ENCODE measurements at regions not wholly inside any gene's neighbourhood (a gene's known extent, or its start where the extent isn't known, plus 50 kb on each side); places are given as distances from the start of the nearest gene placed in this dataset.

GRCh38 chr3:171956181-171956683 lies 83.1 kb upstream of the FNDC3B start:
- no peak for DNase-seq (ENCODE audit: low spot score)

- DNase-seq (ENCODE audit: low spot score), result no peak
These were observed 82.7 kb upstream of the FNDC3B start for GRCh38 chr3:171956705-171957104.

DNA sequence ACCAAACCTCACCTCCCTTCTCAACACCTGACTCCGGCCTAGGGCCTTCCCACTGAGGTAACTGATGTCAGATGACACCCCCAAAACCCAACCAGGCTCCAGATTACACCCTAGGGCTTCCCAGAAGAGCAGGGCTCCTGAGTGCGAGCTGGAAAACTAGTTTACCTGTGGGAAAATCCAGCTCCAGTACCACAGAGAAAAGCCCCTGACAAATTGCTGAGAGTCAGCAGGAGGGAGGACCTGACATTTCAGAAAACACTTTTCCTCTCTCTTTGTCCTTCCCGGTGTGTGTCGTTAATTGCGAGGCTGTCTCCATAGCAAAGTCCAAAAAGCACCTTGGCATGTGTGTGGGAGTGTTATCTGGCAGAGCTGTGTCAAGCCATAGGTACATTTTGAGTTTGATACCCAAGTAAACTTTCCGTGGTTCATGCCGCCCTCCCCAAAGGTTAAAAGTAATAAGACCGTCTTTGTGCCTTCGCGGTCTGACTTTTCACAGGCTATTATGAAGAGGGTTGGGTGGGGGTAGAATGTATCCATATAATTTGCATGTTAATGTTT lies 79.8 kb upstream of the FNDC3B start:
- no peak for DNase-seq (ENCODE audit: low spot score)

DNA sequence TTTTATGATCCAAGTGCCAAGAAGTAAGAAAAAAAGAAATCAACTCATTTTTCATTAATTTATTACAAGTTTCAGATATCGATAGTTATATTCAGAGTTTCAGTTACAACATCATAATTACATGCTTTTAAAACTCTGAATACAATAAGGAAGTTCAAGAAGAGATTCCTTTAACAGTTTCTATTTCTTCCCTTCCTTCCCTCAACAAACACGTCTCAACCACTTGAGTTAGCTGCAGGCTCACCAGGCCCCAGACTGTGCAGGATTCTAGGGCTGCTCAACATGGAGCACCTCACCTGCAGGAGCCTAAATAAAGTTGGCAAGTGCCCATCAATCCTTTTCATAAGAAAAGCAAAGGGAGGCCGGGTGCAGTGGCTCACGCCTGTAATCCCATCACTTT lies 79.2 kb upstream of the FNDC3B start:
- no peak for DNase-seq (ENCODE audit: low spot score)

DNA sequence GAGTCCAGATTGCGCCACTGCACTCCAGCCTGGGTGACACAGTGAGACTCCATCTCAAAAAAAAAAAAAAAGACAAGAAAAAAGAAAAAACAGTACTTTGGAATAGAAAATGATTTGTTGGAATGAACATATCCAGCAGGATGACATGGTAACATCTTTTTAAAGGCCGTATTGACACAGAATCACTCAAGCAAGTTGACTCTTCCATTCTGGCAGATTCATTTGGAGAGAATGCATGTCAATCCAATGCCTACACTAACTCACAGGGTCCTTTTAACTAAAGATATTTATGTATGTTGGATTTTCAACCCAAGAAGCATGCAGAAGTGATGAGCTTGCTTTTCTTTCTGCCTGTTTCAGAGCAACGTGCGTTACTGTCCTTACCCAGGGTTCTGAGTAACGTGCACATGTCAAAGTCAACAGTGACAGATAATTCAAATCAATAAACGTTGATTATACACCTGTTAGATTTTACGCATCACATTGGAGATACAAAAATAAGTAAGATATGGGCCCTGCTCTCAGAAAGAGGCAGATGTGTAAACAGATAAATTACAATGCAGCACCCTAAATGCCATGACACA lies 77.1 kb upstream of the FNDC3B start:
- no peak for DNase-seq (ENCODE audit: low spot score)

DNA sequence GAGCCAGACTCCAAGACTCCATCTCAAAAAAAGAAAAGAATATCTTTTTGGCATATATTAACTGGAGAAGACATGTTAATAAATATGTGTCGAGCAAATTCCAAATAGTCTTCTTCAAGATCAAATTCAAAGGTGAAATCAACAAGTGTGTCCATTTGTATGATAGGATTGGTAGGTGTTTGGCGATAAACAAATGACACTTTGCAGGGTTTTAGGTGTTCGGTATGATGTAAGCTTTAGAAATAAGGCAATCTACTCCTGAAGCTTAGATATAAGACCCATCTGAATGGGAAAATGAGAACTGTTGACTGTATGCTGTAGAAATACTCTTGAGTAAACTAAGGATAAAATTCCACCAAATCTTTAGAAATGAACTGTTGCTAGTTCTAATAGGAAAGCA lies 75.8 kb upstream of the FNDC3B start:
- no peak for DNase-seq (ENCODE audit: low spot score)

GRCh38 chr3:171965067-171965712 lies 74.2 kb upstream of the FNDC3B start:
- DNase-seq (ENCODE audit: low spot score), result no peak

GRCh38 chr3:171966533-171967136 lies 72.7 kb upstream of the FNDC3B start:
- no peak for DNase-seq (ENCODE audit: low spot score)

DNA sequence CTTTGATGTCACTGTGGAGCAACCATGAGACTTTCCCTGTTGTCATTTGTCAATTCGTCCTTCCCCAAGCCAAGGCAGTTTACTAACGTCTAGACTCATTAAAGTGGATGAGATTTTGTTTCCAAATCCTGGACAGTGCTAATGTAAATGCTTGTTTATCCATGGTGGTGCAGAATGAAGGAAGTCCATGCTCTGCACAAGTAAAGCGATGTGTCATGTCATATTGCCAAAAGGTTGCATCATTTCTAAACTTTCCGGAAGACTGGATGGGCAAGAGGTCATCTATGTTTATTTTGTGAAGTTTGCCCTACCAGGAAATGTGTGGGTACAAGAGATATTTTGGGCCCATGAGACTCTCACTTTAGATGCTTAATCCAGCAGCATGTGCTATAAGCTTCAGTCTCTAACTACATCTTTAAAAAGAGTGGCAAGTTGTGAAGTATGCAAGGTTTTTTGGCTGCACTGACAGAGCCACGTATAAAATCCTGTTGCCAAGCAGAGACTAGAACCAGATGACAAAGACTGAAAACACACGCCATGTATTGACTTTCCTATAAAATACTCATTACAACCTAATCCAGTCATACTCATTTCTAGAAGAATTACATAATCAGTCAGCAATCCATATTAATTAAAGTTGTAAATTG lies 72.1 kb upstream of the FNDC3B start:
- peak; percentile 16 for DNase-seq (ENCODE audit: low spot score)

DNA sequence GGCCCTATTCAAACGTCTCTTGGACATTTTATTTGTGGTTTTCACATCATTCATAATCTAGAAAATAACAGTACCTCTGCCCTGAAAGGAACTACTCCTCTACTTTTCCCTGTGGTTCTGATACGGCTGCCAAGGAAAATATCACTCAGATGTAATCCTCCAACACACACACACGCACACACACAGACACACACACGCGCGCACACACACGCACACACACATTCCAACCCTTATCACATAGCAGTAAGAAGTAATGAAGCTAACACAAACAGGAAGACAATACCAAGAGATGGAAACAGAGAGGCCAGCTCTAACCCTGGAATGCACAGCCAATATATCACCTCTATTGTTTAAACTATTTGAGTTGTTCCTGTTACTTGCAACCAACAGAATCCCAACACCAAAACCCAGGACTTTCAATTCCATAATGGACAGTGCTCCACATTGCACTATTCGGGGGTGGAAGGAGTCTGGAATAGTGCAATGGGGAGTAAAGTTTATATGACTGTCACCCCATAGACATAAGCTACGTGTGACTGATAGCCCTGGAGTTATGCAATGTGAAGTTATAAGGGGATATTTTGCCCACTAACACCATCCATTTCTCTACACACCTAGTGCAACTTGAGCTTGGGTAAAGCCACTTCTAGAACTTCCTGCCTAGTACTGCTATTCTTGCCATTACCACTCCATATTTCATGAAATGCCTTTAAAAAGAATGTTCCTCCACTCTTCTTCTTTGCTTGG lies 71.3 kb upstream of the FNDC3B start:
- no peak for DNase-seq (ENCODE audit: low spot score)

DNA sequence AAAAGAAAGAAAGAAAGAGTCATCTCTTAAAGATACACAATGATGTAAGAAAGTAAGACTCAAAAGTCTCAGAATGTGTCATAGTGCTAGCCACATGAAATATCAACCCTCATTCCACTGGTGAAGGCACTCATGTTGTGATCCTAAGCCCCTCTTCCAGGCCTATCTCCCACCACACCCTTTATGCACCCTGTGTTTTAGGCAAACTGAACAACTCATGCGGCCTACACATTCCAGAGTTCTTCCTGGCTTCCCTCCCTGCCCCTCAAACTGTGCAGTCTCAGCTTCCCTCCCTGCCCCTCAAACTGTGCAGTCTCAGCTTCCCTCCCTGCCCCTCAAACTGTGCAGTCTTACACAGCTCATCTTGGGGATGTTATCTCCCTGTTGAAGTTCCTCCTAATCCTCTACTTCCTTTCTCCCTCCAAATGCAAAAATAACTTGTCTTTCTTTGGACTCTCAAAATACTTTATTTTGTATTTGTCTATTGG lies 69.0 kb upstream of the FNDC3B start:
- DNase-seq (ENCODE audit: low spot score), result peak; percentile 19

GRCh38 chr3:171971919-171972514 lies 67.4 kb upstream of the FNDC3B start:
- DNase-seq (ENCODE audit: low spot score), result no peak

DNA sequence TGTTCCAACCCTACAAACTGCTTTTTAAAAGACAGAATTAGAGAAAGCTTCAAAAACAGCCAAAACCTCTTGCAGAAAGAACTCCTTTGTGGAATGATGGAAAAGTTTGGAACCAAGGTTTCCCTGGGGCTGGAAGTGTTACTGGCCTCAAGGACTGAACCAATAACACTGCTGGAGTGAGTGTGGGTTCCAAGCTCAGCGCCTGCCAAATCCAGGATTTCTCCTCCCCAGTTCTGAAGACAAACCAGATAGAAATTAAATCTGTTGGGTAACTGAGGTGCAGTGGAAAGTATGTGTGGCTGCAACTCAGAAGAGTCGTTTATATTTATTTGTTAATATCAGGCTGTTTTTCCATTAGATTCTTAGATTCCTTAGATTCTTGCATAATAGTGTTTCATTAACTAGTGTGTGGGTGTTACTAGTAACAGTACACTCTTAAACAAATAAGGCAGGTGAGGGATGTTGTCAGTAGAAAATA lies 66.5 kb upstream of the FNDC3B start:
- no peak for DNase-seq (ENCODE audit: low spot score)

- no peak for DNase-seq (ENCODE audit: low spot score)
These were observed 64.2 kb upstream of the FNDC3B start for GRCh38 chr3:171974986-171975837.

GRCh38 chr3:171976526-171976925 lies 62.9 kb upstream of the FNDC3B start:
- no peak for DNase-seq (ENCODE audit: low spot score)

DNA sequence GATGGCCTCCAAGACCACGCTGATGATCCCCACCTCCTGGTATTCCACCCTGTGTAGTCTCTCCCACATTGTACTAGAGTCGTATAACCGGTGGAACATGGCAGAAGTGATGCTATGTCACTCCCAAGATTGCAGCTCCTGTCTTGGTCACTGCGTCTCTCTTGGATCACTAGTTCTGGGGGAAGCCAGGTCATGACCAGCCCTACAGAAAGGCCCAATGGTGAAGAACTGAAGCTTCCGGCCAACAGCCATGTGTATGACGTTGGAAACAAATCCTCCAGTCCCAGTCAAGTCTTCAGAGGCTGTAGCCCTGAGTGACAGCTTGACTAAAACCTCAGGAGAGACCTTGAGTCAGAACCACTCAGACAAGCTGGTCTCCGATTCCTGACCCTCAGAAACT lies 61.9 kb upstream of the FNDC3B start:
- DNase-seq (ENCODE audit: low spot score), result no peak

- DNase-seq (ENCODE audit: low spot score), result no peak
These were observed 61.5 kb upstream of the FNDC3B start for GRCh38 chr3:171977860-171978259.

- no peak for DNase-seq (ENCODE audit: low spot score)
These were observed 61.0 kb upstream of the FNDC3B start for GRCh38 chr3:171978390-171978789.

- no peak for DNase-seq (ENCODE audit: low spot score)
These were observed 60.3 kb upstream of the FNDC3B start for GRCh38 chr3:171979081-171979480.

- DNase-seq (ENCODE audit: low spot score), result no peak
These were observed 58.7 kb upstream of the FNDC3B start for GRCh38 chr3:171980578-171981270.

Measured in activated CD4-positive, alpha-beta T cell treated with anti-CD3 and anti-CD28 coated beads, Interleukin-2, Interleukin-4, amounts not matched to agents 100 ng/mL and 50 ng/mL, durations not matched to agents 16 hours and 8 hours (primary cell).